ENCODE measurements at regions not wholly inside any gene's neighbourhood (a gene's known extent, or its start where the extent isn't known, plus 50 kb on each side); places are given as distances from the start of the nearest gene placed in this dataset.

DNA sequence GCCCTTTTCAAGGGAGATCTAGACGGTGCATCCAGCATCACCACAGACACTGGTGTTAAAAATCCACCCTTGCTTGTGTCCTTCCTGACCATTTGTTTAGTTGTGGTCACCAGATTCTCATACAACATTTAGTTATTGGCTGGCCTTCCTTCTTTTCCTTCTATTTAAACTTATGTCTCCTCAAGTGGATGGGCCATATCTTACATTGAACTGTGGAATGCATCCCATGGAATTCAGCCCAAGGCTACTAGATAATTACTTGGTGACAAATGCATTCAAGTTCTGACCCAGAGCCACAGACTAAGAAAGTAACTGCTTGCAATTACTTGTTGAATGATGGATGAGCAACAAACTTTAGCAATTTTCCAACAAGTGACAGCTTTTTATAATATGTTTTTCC is 198.9 kb upstream of the SSTR4 start:
- H3K4me3 ChIP-seq (replicated peaks in 1 of 3; ENCODE audit: insufficient read depth in 1 of 3, low read depth in 1 of 3, low read length in 3 of 3): no peak overlapping the region
- no peaks in the 10 kb centered on the region for H4K20me1 ChIP-seq (replicated peaks; ENCODE audit: control insufficient read depth, extremely low read depth, insufficient read depth, low read length)
- TF ChIP-seq MAX (IDR thresholded peaks at IDR 0.05; ENCODE audit: insufficient read depth, insufficient read length) (no peak), GATA2 (IDR thresholded peaks at IDR 0.05; ENCODE audit: insufficient read depth, insufficient read length, low read depth, low read length) (no peak)
- ChIA-PET CTCF (interaction anchor here (1.0 to 5.0 kb wide), 2 partner anchors 11 to 15 kb away, joined by 3 to 27 read pairs; no protein-coding TSS in a partner anchor), POLR2A (no interaction called here)
- no peak overlapping the region for H3K27ac ChIP-seq (ENCODE audit: insufficient read depth, low read depth, low read length)
- H3K4me1 ChIP-seq (ENCODE audit: control insufficient read depth, extremely low read depth, insufficient read depth, low read length): no peaks in the 10 kb centered on the region
- no peaks in the 10 kb centered on the region for H3K9me3 ChIP-seq (replicated peaks; ENCODE audit: control insufficient read depth, insufficient read depth, low read length)
- no peaks in the 10 kb centered on the region for H3K36me3 ChIP-seq (ENCODE audit: control insufficient read depth in 2 of 2, extremely low read depth in 1 of 2, insufficient read depth in 2 of 2, low read length in 2 of 2)
- dilution Hi-C loops (cut with MboI; ENCODE audit: extremely low pct_ligation_motif_present, low sequenced_read_pairs): no loop called here
- no peak for DNase-seq (ENCODE audit: low read depth, low spot score)
- no peaks in the 10 kb centered on the region for H3K9me1 ChIP-seq (replicated peaks; ENCODE audit: control insufficient read depth, extremely low read depth, insufficient read depth, low read length)
- peaks cover 0 to 2% of the 10 kb centered on the region in 2 experiments for H3K27me3 ChIP-seq (ENCODE audit: control insufficient read depth in 2 of 2, insufficient read depth in 2 of 2, low read length in 2 of 2)
- intact Hi-C loops (cut with micrococcal nuclease): no loop called here
- H3K9ac ChIP-seq (replicated peaks; ENCODE audit: extremely low read depth, insufficient read depth, low read length): no peak overlapping the region
- FAIRE-seq: no peak
- BruUV-seq (replicated peaks): no TSS peak
- H2AFZ ChIP-seq (ENCODE audit: low read depth, low read length): no peak overlapping the region
- H3K79me2 ChIP-seq (ENCODE audit: control insufficient read depth, insufficient read depth, low read length): no peaks in the 10 kb centered on the region
- H3K4me2 ChIP-seq (ENCODE audit: insufficient read depth, low read length): no peak overlapping the region

DNA sequence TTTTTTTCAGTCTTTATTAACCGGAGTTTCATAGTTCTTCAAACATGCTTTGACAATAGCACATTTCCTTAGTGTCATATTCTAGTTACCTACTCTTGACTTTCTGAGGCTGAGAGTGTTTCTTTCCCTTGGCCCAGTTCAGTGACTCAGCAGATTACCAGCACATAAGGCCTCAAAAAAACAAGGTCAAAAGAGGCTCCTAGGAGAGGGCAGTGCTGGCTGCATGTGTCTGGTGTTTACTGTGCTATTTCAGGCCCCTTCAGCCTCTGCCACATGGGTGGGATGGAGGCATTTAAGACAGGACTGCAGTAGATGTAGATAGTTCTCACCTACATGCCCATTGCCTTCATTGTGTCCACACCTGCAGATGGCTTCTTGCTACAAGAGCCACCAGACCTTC is 198.2 kb upstream of the SSTR4 start:
- Histone ChIP-seq H3K4me1 (ENCODE audit: control insufficient read depth, extremely low read depth, insufficient read depth, low read length) (no peaks in the 10 kb centered on the region), H3K9ac (replicated peaks; ENCODE audit: extremely low read depth, insufficient read depth, low read length) (no peak overlapping the region), H4K20me1 (replicated peaks; ENCODE audit: control insufficient read depth, extremely low read depth, insufficient read depth, low read length) (no peaks in the 10 kb centered on the region), H3K36me3 (ENCODE audit: control insufficient read depth in 2 of 2, extremely low read depth in 1 of 2, insufficient read depth in 2 of 2, low read length in 2 of 2) (no peaks in the 10 kb centered on the region), H2AFZ (ENCODE audit: low read depth, low read length) (no peak overlapping the region), H3K4me3 (replicated peaks in 1 of 3; ENCODE audit: insufficient read depth in 1 of 3, low read depth in 1 of 3, low read length in 3 of 3) (no peak overlapping the region), H3K27me3 (ENCODE audit: control insufficient read depth in 2 of 2, insufficient read depth in 2 of 2, low read length in 2 of 2) (peaks cover under 1 to 2% of the 10 kb centered on the region in 2 experiments), H3K27ac (ENCODE audit: insufficient read depth, low read depth, low read length) (no peak overlapping the region), H3K4me2 (ENCODE audit: insufficient read depth, low read length) (no peak overlapping the region), H3K79me2 (ENCODE audit: control insufficient read depth, insufficient read depth, low read length) (no peaks in the 10 kb centered on the region), H3K9me1 (replicated peaks; ENCODE audit: control insufficient read depth, extremely low read depth, insufficient read depth, low read length) (no peaks in the 10 kb centered on the region), H3K9me3 (replicated peaks; ENCODE audit: control insufficient read depth, insufficient read depth, low read length) (no peaks in the 10 kb centered on the region)
- no TSS peak for BruUV-seq (replicated peaks)
- intact Hi-C loops (cut with micrococcal nuclease) (no loop called here), dilution Hi-C loops (cut with MboI; ENCODE audit: extremely low pct_ligation_motif_present, low sequenced_read_pairs) (no loop called here)
- POLR2A ChIA-PET: no interaction called here
- DNase-seq (ENCODE audit: low read depth, low spot score) (no peak), FAIRE-seq (no peak)
- CTCF ChIA-PET: interaction anchor here (1.0 to 5.0 kb wide), 2 partner anchors 12 to 15 kb away, joined by 3 to 27 read pairs; no protein-coding TSS in a partner anchor
- no peak for TF ChIP-seq EZH2 (IDR thresholded peaks at IDR 0.05; ENCODE audit: borderline replicate concordance, low read depth, low read length, severe bottlenecking)
- no peak for TF ChIP-seq POLR2A (IDR thresholded peaks at IDR 0.05; ENCODE audit: low read depth, low read length)
- TF ChIP-seq CTCF (IDR thresholded peaks at IDR 0.05; ENCODE audit: extremely low read depth in 1 of 2, insufficient read depth in 1 of 2, low read depth in 1 of 2, low read length in 2 of 2): no peak
- no peak for TF ChIP-seq JUN (IDR thresholded peaks at IDR 0.05; ENCODE audit: borderline replicate concordance, insufficient read depth, insufficient read length, low read depth)
- TF ChIP-seq FOS (IDR thresholded peaks at IDR 0.05; ENCODE audit: borderline replicate concordance, insufficient read depth, low read length): no peak
- TF ChIP-seq POLR2AphosphoS5 (IDR thresholded peaks at IDR 0.05; ENCODE audit: insufficient read depth, low read depth, low read length): no peak
- TF ChIP-seq MYC (IDR thresholded peaks at IDR 0.05; ENCODE audit: low read depth, low read length): no peak
- no peak for TF ChIP-seq GATA2 (IDR thresholded peaks at IDR 0.05; ENCODE audit: insufficient read depth, insufficient read length, low read depth, low read length)
- no peak for TF ChIP-seq MAX (IDR thresholded peaks at IDR 0.05; ENCODE audit: insufficient read depth, insufficient read length)

All from endothelial cell of umbilical vein (primary cell).